ENCODE measurements at regions not wholly inside any gene's neighbourhood (a gene's known extent, or its start where the extent isn't known, plus 50 kb on each side); places are given as distances from the start of the nearest gene placed in this dataset.
"Not testable (repeated sequence)": the region's sequence is repeated elsewhere in the genome, so short reads cannot be mapped to it uniquely, and the experiment has no call there.

DNA sequence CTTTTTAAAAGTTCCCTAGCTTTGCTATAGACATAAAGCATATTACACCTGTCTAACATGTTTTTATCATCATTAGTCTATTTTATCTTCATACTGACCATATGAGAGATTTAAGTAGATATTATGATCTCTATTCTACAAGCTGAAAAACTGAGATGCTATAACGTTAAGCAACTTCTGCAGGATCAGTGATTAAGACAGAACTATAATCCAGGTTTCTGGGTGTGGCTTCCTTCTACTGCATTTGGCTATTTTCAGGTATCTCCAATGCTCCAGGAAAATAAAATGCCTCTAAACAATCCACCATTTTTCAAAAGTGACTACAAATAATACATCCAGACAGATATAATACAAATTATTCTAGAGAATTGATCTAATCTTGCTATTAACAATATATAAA, 53.4 kb downstream of the RGS2 start:
- Mint-ChIP-seq H3K27ac (no peak overlapping the region), H3K27me3 (no peaks in the 10 kb centered on the region), H3K4me1 (no peaks in the 10 kb centered on the region), H3K36me3 (ENCODE audit: low read depth) (no peaks in the 10 kb centered on the region), H3K4me3 (no peak overlapping the region), H3K9me3 (no peaks in the 10 kb centered on the region)
- DNase-seq, result no peak
- no peak for ATAC-seq

GRCh38 chr1:192866241-192866868, 57.5 kb downstream of the RGS2 start:
- Mint-ChIP-seq H3K4me1 (no peaks in the 10 kb centered on the region), H3K4me3 (no peak overlapping the region), H3K9me3 (no peaks in the 10 kb centered on the region), H3K36me3 (ENCODE audit: low read depth) (no peaks in the 10 kb centered on the region), H3K27me3 (no peaks in the 10 kb centered on the region), H3K27ac (no peak overlapping the region)
- ATAC-seq (no peak), DNase-seq (no peak)

- H3K36me3 Mint-ChIP-seq (ENCODE audit: low read depth), result no peaks in the 10 kb centered on the region
- H3K9me3 Mint-ChIP-seq, result no peaks in the 10 kb centered on the region
- peaks cover 3% of the 10 kb centered on the region for H3K27me3 Mint-ChIP-seq
- DNase-seq (no peak), ATAC-seq (no peak)
- no peaks in the 10 kb centered on the region for H3K4me1 Mint-ChIP-seq
- no peak overlapping the region for H3K4me3 Mint-ChIP-seq
- no peak overlapping the region for H3K27ac Mint-ChIP-seq
Measured at GRCh38 chr1:192867180-192867579, 58.3 kb downstream of the RGS2 start.

DNA sequence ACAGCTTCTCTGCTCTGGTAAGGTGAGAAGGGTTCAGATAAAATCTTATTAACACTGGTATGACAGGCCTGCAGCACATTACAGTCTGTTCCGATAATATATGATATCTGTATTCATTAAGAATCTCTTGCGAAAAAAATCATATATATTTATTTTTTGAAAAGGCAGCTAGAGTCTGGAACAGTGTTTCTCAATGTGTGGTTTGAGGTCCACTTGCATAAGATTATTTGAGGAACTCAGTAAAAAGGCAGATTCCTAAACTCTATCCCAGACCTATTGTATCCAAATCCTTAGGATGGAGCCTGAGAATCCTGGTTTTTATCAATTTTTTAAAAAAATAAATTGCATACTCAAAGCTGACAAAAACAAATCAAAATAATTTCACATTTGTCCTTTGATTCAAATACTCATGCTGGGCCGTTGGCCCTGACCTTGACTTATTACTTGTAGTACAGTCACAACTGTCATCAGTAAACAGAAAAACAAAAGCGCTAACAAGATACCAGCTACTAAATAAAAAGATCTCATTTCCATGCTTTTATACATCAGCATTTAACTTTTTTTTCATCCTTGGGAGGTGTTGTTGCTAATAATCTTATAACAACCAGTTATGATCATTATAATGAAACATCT, 60.6 kb downstream of the RGS2 start:
- Mint-ChIP-seq H3K27ac (no peak overlapping the region), H3K27me3 (peaks cover 8% of the 10 kb centered on the region), H3K36me3 (ENCODE audit: low read depth) (no peaks in the 10 kb centered on the region), H3K9me3 (no peaks in the 10 kb centered on the region), H3K4me3 (no peak overlapping the region), H3K4me1 (no peaks in the 10 kb centered on the region)
- ATAC-seq (no peak), DNase-seq (no peak)

DNA sequence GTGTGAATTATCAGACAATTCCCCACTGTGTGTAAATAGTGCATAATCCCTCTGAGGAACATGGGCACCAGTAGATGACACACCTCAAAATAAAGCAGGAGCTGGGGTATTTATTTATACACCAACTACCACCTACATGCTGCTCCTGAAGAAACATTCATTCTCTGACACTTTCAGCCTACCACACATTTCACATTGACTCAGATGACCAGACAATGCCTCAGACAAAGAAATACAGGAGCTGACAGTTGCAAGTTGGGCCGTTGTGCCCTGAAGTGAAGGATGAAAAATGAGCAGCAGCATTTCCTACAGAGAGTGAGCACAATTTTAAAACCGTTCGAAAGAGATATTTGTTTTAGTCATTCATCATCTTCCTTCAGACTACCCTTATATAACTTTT, 63.2 kb downstream of the RGS2 start:
- no peak overlapping the region for H3K4me3 Mint-ChIP-seq
- H3K9me3 Mint-ChIP-seq, result no peaks in the 10 kb centered on the region
- DNase-seq, result no peak
- H3K27me3 Mint-ChIP-seq, result peaks cover 8% of the 10 kb centered on the region
- no peaks in the 10 kb centered on the region for H3K36me3 Mint-ChIP-seq (ENCODE audit: low read depth)
- ATAC-seq, result no peak
- H3K27ac Mint-ChIP-seq, result no peak overlapping the region
- no peaks in the 10 kb centered on the region for H3K4me1 Mint-ChIP-seq

DNA sequence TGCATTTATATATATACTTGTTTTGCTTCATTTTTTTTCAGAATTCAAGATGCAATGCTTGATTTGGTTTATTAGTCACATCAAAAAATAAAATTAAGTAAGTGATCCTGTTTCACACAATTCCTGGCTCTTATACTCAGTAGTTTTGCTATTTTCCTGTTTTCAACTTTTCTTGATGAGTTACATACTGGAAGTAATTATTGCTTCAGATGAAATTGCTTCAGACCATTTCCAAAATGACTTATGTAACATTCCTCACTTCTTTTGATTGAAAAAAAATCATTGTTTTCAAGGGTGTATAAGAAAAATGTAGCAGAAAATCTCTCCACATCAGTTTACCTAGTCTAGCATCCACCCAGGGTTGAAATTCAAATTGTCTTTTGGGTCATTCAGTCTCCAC, 65.0 kb downstream of the RGS2 start:
- no peak for DNase-seq
- Mint-ChIP-seq H3K4me3 (no peak overlapping the region), H3K9me3 (no peaks in the 10 kb centered on the region), H3K27ac (no peak overlapping the region), H3K27me3 (peaks cover 8% of the 10 kb centered on the region), H3K4me1 (no peaks in the 10 kb centered on the region), H3K36me3 (ENCODE audit: low read depth) (no peaks in the 10 kb centered on the region)
- ATAC-seq, result no peak

DNA sequence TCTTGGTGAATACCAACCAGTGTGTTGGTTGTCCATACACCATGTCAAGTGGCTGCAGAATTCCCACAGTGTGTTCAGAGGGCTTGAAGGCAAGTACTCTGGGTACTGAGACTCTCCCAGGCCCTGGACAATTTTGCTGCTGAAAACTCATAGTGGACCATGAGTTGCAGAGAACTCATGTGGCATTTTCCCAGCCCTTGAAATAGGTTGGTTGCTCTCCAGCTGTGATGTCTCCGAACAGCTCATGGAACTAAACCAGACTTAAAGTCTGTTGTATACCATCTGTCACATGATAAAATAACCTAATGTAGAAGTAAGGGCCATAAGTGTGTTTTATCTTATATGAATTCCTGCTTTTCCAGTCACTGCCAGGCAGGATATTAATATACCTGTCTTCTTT, 67.8 kb downstream of the RGS2 start:
- no peaks in the 10 kb centered on the region for H3K4me1 Mint-ChIP-seq
- no peak overlapping the region for H3K4me3 Mint-ChIP-seq
- no peak overlapping the region for H3K27ac Mint-ChIP-seq
- no peak for DNase-seq
- ATAC-seq, result no peak
- peaks cover 5% of the 10 kb centered on the region for H3K27me3 Mint-ChIP-seq
- H3K36me3 Mint-ChIP-seq (ENCODE audit: low read depth), result no peaks in the 10 kb centered on the region
- no peaks in the 10 kb centered on the region for H3K9me3 Mint-ChIP-seq

DNA sequence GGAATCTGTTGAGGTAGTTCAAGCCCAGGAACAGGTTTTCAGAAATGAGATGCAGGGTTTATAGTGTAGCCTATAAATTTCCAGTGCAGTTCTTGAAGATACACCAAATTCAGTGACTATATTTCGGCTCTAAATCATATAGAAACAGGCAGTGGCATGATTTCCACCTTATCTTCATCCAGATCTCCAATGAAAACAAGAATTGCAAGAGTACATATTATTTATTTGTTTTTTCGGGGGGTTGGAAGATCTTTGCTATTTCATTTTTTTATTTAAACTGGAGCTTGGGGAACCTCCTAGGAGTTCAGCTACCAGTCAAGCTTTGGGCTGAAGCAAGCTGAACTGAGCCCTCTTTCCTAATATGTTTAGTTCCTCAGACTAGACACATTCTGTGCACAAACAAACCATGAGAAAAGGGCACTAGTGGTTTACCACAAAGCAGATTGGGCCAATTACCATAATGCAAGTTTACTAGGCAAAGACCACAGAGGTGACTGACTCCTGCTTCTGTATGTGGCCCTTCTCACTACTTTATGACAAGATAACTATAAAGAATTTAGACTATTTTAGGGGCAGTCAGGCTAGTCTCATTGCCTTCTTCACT, 68.5 kb downstream of the RGS2 start:
- H3K27ac Mint-ChIP-seq, result no peak overlapping the region
- no peak for DNase-seq
- H3K27me3 Mint-ChIP-seq, result peaks cover 4% of the 10 kb centered on the region
- no peaks in the 10 kb centered on the region for H3K4me1 Mint-ChIP-seq
- H3K36me3 Mint-ChIP-seq (ENCODE audit: low read depth), result no peaks in the 10 kb centered on the region
- H3K4me3 Mint-ChIP-seq, result no peak overlapping the region
- ATAC-seq, result no peak
- H3K9me3 Mint-ChIP-seq, result no peaks in the 10 kb centered on the region

GRCh38 chr1:192878249-192878648, 69.4 kb downstream of the RGS2 start:
- DNase-seq (no peak), ATAC-seq (no peak)
- Mint-ChIP-seq H3K36me3 (ENCODE audit: low read depth) (no peaks in the 10 kb centered on the region), H3K4me3 (no peak overlapping the region), H3K4me1 (no peaks in the 10 kb centered on the region), H3K27me3 (no peaks in the 10 kb centered on the region), H3K9me3 (no peaks in the 10 kb centered on the region), H3K27ac (no peak overlapping the region)

- Mint-ChIP-seq H3K27ac (no peak overlapping the region), H3K36me3 (ENCODE audit: low read depth) (no peaks in the 10 kb centered on the region)
Measured at GRCh38 chr1:192879406-192879805, 70.6 kb downstream of the RGS2 start.

DNA sequence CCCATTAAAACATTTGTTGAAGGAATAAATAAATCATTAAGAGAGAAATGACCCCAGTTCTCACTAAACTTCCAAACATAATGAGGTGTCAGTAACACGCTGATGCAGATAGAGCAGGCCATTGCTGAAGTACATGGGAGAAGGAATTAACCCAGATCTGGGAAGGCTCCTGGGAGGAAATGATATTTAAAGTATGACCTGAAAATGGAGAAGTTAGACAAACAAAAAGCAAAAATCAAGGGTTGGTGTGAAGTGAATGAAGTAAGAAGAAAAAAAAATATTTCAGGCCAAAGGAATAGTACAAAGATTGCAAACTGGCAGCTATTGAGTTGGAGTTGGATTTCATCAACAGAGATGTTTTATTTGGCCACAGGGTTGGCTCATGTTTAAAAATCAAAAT, 71.4 kb downstream of the RGS2 start:
- H3K9me3 Mint-ChIP-seq, result no peaks in the 10 kb centered on the region
- no peaks in the 10 kb centered on the region for H3K36me3 Mint-ChIP-seq (ENCODE audit: low read depth)
- H3K4me3 Mint-ChIP-seq, result no peak overlapping the region

More at GRCh38 chr1:192879406-192879805, 70.6 kb downstream of the RGS2 start:
- DNase-seq (no peak), ATAC-seq (no peak)
- H3K9me3 Mint-ChIP-seq, result no peaks in the 10 kb centered on the region
- no peaks in the 10 kb centered on the region for H3K27me3 Mint-ChIP-seq
- H3K4me1 Mint-ChIP-seq, result no peaks in the 10 kb centered on the region
- no peak overlapping the region for H3K4me3 Mint-ChIP-seq

GRCh38 chr1:192884241-192884640, 75.4 kb downstream of the RGS2 start:
- H3K36me3 Mint-ChIP-seq (ENCODE audit: low read depth), result no peaks in the 10 kb centered on the region
- no peaks in the 10 kb centered on the region for H3K4me1 Mint-ChIP-seq
- DNase-seq, result no peak
- H3K4me3 Mint-ChIP-seq, result no peak overlapping the region
- no peaks in the 10 kb centered on the region for H3K9me3 Mint-ChIP-seq
- no peaks in the 10 kb centered on the region for H3K27me3 Mint-ChIP-seq
- H3K27ac Mint-ChIP-seq, result no peak overlapping the region
- no peak for ATAC-seq

More for the DNA sequence above, 71.4 kb downstream of the RGS2 start:
- Mint-ChIP-seq H3K4me1 (no peaks in the 10 kb centered on the region), H3K27me3 (no peaks in the 10 kb centered on the region), H3K27ac (no peak overlapping the region)
- DNase-seq (no peak), ATAC-seq (no peak)

DNA sequence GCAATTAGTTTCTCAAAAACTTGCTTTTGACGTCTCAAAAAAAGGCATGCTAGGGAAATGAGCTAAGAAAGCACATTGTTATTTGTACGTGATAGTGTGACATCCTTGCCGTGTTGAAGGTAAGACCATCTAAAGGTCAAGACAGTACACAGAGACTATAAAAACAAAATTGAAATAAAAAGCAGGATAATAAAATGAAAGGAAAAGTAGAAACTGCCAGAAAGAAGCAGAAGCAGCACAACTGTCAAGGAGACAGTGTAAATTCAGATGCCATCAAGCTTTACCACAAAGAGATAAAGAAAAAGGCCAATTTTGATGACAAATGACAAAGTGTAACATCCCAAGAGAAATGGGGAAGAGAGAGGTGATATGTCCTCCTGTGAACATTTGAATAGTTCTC, 76.5 kb downstream of the RGS2 start:
- DNase-seq; H3K27me3 Mint-ChIP-seq; H3K36me3 Mint-ChIP-seq (ENCODE audit: low read depth); H3K9me3 Mint-ChIP-seq; ATAC-seq; H3K4me1 Mint-ChIP-seq; H3K27ac Mint-ChIP-seq; H3K4me3 Mint-ChIP-seq: not testable (repeated sequence)

- Mint-ChIP-seq H3K4me1 (no peaks in the 10 kb centered on the region), H3K4me3 (no peak overlapping the region), H3K9me3 (no peaks in the 10 kb centered on the region), H3K27me3 (no peaks in the 10 kb centered on the region), H3K27ac (no peak overlapping the region), H3K36me3 (ENCODE audit: low read depth) (no peaks in the 10 kb centered on the region)
- DNase-seq (no peak), ATAC-seq (no peak)
Measured at GRCh38 chr1:192887426-192887825, 78.6 kb downstream of the RGS2 start.

GRCh38 chr1:192888574-192888973, 79.7 kb downstream of the RGS2 start:
- Mint-ChIP-seq H3K36me3 (ENCODE audit: low read depth) (no peaks in the 10 kb centered on the region), H3K9me3 (no peaks in the 10 kb centered on the region), H3K27me3 (no peaks in the 10 kb centered on the region), H3K4me3 (no peak overlapping the region), H3K4me1 (no peaks in the 10 kb centered on the region), H3K27ac (no peak overlapping the region)
- no peak for DNase-seq
- ATAC-seq, result no peak

Data from activated naive CD8-positive, alpha-beta T cell treated with anti-CD3 and anti-CD28 coated beads, Interleukin-2, amount 50 U/mL, for 24 hours (primary cell).